ENCODE measurements at regions not wholly inside any gene's neighbourhood (a gene's known extent, or its start where the extent isn't known, plus 50 kb on each side); places are given as distances from the start of the nearest gene placed in this dataset.
"Not testable (repeated sequence)": the region's sequence is repeated elsewhere in the genome, so short reads cannot be mapped to it uniquely, and the experiment has no call there.

GRCh38 chr5:32928761-32929160 lies 217.6 kb downstream of the NPR3 start:
- DNase-seq (ENCODE audit: low read depth): peak; percentile 17

- DNase-seq (ENCODE audit: low read depth): not testable (repeated sequence)
Observed at GRCh38 chr5:32931438-32931837, 220.3 kb downstream of the NPR3 start.

GRCh38 chr5:32932241-32932935 lies 221.3 kb downstream of the NPR3 start:
- DNase-seq (ENCODE audit: low read depth): no peak

- DNase-seq (ENCODE audit: low read depth): no peak
Observed at GRCh38 chr5:32933692-32934091, 222.6 kb downstream of the NPR3 start.

- DNase-seq (ENCODE audit: low read depth): no peak
Observed at GRCh38 chr5:32934529-32934928, 223.4 kb downstream of the NPR3 start.

- no peak for DNase-seq (ENCODE audit: low read depth)
Observed at GRCh38 chr5:32935283-32935682, 224.2 kb downstream of the NPR3 start.

GRCh38 chr5:32936329-32936728 lies 225.2 kb downstream of the NPR3 start:
- DNase-seq (ENCODE audit: low read depth): no peak

- DNase-seq (ENCODE audit: low read depth): peak; percentile 19
Observed at GRCh38 chr5:32942225-32942989, 231.3 kb downstream of the NPR3 start.

GRCh38 chr5:32949286-32949970 lies 238.3 kb downstream of the NPR3 start:
- no peak for DNase-seq (ENCODE audit: low read depth)

GRCh38 chr5:32951003-32951402 lies 239.9 kb downstream of the NPR3 start:
- DNase-seq (ENCODE audit: low read depth): no peak

- DNase-seq (ENCODE audit: low read depth): no peak
Observed at GRCh38 chr5:32951878-32952277, 240.8 kb downstream of the NPR3 start.

- DNase-seq (ENCODE audit: low read depth): not testable (repeated sequence)
Observed at GRCh38 chr5:32952421-32952820, 241.3 kb downstream of the NPR3 start.

- DNase-seq (ENCODE audit: low read depth): no peak
Observed at GRCh38 chr5:32953694-32954093, 242.6 kb downstream of the NPR3 start.

GRCh38 chr5:32955814-32956213 lies 244.7 kb downstream of the NPR3 start:
- no peak for DNase-seq (ENCODE audit: low read depth)

- DNase-seq (ENCODE audit: low read depth): no peak
Observed at GRCh38 chr5:32960340-32961058, 249.4 kb downstream of the NPR3 start.

- no peak for DNase-seq (ENCODE audit: low read depth)
Observed at GRCh38 chr5:32961059-32961415, 249.9 kb downstream of the NPR3 start.

GRCh38 chr5:32964261-32964660 lies 253.1 kb downstream of the NPR3 start:
- no peak for DNase-seq (ENCODE audit: low read depth)

- no peak for DNase-seq (ENCODE audit: low read depth)
Observed at GRCh38 chr5:32973646-32974045, 262.5 kb downstream of the NPR3 start.

- DNase-seq (ENCODE audit: low read depth): no peak
Observed at GRCh38 chr5:32975656-32976375, 264.7 kb downstream of the NPR3 start.

GRCh38 chr5:32981061-32981460 lies 269.9 kb downstream of the NPR3 start:
- DNase-seq (ENCODE audit: low read depth): no peak

- peak; percentile 12 for DNase-seq (ENCODE audit: low read depth)
Observed at GRCh38 chr5:32984851-32985610, 273.9 kb downstream of the NPR3 start.

Data from HS-27A (cell line).